Stimulated activated CD8-positive, alpha-beta memory T cell treated with anti-CD3 and anti-CD28 coated beads, Interleukin-12 subunit alpha, Interleukin-12 subunit beta, amount 100 ng/mL, for 24 hours (primary cell): ENCODE measurements at regions not wholly inside any gene's neighbourhood (a gene's known extent, or its start where the extent isn't known, plus 50 kb on each side); places are given as distances from the start of the nearest gene placed in this dataset.
"Not testable (repeated sequence)": the region's sequence is repeated elsewhere in the genome, so short reads cannot be mapped to it uniquely, and the experiment has no call there.

Experiments used
- DNase-seq: peaks from one replicate; pipeline ENCODE4 v3.0.0-alpha.2; 2020; ENCODE audit errors: extremely low read depth

DNA sequence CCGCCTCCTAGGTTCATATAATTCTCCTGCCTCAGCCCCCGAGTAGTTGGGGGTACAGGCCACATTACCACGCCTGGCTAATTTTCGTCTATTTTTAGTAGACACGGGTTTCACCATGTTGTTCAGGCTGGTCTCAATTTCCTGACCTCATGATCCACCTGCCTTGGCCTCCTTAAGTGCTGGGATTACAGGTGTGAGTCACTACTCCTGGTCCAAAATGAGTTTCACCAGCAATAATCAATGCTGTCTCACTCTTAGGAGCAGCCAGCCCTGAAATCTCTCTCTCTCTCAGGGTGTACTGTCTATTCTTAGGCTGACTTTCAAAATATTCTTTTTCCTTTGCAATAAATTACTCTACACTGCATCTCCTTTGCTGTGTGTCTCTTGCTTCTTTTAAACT is 177.5 kb upstream of the HSFY2 start:
- no peak for DNase-seq

DNA sequence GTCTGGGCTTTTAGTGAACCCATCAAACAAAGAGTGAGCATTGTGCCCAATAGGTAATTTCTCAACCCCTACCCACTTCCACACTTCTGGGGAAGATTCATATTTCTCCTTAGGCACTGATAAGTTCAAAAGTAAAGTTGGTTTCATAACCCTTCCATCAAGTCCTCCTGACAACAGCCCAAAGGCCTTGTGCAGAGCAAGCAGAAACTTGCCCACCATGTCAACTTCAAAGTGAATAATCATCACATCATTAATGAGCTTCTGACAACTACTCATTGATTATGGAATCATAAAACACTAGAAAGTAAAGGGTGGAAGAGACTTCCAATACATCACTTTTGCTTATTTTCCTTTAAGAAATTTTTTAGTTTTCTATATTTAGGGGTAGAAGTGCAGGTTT is 163.3 kb upstream of the HSFY2 start:
- no peak for DNase-seq

DNA sequence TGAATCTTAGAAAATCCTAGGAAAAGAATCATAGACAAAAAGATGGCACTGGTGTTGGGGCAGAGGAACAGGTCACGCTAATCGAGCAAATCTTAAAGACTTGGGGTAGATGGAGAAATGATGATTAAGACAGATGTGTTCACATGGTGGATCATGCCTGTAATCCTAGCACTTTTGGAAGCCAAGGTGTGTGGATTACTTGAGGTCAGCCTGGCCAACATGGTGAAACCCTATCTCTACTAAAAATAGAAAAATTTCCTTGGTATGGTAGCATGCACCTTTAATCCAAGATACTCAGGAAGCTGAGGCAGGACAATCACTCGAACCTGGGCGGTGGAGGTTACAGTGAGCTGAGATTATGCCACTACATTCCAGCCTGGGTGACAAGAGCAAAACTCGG is 145.7 kb upstream of the HSFY2 start:
- DNase-seq, result no peak

DNA sequence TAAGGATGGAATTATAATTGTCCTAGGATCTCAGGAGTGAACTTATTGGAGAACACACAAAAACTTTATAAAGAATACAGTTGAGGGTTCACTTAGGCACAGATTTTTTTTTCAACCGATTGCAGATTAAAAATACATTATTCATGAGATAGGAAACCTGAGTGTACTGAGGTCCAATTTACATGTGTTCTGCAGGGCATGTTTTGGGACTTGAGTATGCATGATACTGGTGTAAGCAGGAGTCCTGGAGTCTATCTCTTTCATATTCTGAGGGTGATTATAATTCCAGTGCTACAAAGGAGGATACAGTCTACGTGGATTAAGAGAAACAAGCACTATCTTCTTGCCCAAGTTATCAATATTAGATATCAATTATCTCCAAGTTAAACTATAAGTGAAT is 139.3 kb upstream of the HSFY2 start:
- no peak for DNase-seq

DNA sequence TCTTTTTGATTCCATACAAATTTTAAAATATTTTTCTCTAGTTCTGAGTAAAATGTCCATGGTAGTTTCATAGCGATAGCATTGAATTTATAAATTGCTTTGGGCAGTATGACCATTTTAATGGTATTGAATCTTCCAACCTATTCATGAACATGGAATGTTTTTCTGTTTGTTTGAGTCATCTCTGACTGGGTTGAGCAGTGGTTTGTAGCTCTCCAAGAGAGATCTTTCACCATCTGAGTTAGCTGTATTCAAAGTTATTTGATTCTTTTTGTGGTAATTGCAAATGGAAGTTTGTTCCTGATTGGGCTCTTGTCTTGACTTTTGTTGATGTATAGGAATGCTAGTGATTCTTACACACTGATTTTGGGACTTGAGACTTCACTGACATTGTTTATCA is 136.3 kb upstream of the HSFY2 start:
- DNase-seq, result no peak

DNA sequence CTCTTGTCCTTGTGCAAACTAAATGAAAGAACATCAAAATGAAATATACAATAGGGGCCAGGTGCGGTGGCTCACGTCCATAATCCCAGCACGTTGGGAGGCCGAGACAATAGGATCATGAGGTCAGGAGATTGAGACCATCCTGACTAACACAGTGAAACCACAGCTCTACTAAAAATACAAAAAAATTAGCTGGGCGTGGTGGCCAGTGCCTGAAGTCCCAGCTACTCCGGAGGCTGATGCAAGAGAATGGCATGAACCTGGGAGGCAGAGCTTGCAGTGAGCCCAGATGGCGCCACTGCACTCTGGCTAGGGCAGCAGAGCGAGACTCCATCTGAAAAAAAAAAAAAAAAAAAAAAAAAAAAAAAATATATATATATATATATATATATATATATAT is 132.7 kb upstream of the HSFY2 start:
- DNase-seq, result not testable (repeated sequence)

DNA sequence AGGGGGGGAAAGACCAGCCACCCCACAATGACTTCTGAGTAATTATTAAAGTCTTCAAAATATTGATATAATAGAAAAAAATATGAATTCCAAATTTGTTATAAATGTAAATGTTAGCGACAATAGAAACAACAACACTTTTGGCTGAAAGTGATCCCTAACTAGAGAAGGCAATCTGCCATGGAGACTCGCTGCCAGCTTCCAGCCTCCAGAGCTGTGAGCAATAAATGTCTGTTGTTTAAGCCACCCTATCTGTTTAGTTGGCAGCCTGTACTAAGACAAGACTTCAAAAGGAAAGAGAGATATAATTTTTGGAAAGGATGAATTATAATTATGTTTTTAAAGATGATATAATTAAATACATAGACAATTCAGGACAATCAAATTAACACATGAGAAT is 130.8 kb upstream of the HSFY2 start:
- no peak for DNase-seq

DNA sequence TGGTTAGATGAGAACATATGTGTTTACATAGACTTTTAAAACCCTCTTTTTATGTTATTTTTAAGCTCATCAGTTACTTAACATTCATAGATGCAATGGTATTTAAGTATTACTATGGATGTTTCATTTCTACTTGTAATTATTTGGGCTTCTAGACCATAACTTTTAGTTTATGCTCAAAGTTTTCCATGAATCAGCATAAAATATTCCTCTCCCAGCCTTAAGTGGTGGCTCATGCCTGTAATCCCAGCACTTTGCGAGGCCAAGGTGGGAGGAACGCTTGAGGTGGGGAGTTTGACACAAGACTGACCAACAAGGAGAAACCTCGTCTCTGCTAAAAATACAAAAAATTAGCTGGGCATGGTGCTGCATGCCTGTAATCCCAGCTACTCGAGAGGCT is 118.5 kb upstream of the HSFY2 start:
- DNase-seq, result no peak

DNA sequence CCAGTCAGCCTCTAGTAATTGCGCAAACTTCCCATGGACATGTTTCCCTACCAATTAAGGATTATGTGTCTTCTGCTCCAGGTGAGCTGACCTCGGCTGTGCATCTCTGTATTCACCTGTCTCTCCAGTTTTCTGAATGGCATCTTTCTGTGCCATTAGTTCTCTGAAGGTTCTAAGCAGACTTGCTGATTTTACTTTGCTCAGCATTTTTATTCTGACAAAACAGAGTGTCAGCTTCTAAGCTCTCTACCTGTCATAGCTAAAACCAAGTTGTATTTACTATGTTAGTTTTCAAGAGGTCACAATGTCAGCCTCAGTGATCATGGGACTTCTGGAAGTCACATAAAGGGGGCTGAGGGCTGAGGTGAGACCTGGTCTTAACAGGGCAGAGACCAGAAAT is 116.0 kb upstream of the HSFY2 start:
- DNase-seq, result no peak

DNA sequence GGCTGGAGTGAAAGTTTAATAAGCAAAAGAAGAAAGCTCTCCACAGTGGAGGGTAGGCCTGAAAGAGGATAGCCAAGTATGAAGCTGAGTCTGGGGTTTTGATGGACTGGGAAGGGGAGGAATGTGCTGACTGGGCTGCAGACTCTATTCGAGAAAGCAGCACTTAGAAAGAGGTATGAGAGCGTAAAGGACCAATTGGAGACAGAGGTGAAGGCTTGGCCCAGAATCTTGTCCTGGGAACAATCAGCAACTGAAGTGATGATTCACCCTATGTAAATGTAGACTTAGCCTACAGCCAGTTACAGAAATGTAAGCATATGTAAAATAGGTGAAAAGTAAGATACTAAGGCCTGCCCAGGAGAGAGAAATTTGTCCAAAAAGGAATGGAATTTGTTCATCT is 111.2 kb upstream of the HSFY2 start:
- DNase-seq, result no peak

DNA sequence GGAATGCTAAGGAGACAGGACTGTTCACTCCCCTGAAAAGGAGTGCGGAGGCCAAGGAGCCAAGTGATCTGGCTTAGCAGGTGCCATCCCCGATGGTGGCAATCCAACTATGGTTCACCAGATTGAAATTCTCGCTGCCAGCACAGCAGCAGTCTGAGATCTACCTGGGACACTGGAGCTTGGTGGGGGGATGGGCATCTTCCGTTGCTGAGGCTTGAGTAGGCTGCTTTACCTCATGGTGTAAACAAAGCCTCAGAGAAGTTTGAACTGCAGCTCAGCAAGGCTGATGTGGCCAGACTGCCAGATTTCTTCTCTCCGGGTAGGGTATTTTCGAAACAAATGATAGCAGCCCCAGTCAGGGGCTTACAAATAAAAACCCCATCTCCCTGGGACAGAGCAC is 95.6 kb upstream of the HSFY2 start:
- not testable (repeated sequence) for DNase-seq

DNA sequence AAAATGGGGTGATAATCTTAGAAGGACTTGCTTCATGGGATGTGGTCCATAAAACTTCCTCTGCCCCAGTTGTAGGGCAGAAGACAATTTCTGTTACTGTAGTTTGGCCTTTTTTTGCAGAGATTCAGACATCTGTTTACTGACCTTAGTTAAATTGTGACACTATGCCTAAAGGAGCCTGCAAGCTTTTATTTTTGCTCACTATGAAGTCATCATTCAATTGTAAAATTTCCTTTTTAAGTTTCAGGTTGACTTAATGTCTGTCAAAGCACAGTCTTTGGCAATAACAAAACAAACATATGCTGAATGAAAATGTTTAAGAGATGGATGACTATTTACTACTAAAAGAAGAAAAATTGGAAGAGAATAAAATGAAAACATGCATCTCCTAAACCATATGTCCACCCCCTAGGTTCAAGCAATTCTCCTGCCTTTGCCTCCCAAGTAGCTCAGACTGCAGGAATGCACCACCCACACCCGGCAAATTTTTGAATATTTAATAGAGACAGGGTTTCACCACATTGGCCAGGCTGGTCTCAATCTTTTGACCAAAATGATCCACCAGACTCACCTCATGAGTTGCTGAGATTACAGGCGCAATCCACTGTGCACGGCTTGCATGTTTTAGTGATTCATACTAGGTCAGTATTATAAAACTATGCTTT is 93.5 kb upstream of the HSFY2 start:
- not testable (repeated sequence) for DNase-seq

DNA sequence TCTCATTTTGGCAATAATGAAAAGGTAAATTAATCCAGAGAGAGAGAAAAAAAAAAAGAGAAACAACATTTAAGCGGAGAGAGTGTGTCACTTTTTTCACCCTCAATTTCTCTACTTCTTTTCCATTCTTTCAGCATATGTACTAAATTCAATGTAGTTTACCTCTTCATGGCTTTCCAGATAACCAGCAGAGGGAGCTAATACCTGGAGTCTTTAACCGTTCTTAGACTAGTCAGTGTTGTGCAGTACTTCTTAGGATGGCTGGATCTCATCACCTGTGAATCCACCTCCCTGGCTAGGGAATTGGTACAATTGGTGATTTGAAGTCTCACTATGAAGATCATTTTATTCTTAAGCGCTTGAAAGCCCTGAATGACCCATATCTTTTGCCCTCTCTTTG is 87.3 kb upstream of the HSFY2 start:
- DNase-seq, result not testable (repeated sequence)

DNA sequence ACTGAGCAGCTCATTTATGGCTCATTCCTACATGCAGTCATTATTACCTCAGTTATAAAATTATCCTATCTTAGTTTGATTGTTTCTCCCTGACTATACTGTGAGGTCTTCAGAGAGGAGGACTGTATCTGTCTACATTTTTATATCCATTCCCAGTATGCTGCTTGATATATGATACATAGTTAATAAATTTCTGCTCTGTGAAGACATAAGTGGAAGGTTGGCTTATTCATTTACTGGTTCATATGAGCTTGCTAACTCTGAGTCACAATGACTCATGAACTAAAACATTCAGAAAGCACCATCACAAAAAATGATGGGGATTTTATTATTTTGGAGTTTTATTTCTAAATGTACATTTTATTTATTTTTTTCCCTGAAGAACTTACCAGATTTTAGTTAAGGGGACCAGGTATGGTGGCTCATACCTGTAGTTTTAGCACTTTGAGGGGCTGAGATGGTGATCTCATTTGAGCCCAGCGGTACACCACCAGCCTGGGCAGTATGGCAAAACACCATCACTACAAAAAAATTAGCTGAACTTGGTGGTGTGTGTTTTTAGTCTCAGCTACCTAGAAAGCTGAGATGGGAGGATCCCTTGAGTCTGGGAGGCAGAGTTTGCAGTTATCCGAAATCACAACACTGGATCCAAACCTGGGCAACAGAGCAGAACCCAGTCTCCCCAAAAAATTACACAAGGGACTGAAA is 85.1 kb upstream of the HSFY2 start:
- DNase-seq, result not testable (repeated sequence)

DNA sequence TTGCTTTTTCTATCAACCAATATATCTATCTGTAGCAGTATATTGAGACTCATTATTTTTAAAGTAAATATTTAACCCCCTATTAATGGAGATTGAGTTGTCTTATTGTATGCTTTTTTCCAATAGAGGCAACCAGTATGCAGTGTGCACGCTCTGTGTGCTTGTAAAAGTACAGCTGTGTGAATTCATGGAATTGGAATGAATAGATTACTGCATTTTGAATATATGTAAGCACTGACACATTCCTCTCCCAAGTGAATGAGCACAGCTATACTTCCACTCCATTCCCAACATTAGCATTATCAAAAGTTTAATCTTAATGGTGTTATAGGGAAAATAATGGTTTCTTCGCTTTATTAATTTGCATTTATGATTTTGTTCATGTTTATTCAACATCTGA is 81.6 kb upstream of the HSFY2 start:
- not testable (repeated sequence) for DNase-seq

DNA sequence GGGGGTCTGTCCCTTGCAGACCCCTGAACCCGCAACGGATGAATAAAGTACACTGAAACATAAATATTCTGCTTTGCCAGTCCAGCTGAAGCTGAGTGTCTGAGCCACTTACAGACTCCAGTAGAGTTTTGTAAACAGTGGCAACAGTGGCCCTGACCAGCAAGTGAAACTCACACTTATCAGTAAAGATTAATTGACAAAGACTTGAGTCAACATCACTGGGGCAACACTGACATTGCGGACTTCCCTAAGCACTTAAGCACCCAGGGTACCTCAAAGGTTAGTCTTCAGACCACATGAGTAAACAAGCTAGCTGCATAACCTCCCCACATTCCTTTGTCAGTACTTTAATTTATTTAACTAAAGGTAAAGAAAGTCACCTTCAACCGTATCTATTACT is 79.8 kb upstream of the HSFY2 start:
- DNase-seq, result not testable (repeated sequence)

DNA sequence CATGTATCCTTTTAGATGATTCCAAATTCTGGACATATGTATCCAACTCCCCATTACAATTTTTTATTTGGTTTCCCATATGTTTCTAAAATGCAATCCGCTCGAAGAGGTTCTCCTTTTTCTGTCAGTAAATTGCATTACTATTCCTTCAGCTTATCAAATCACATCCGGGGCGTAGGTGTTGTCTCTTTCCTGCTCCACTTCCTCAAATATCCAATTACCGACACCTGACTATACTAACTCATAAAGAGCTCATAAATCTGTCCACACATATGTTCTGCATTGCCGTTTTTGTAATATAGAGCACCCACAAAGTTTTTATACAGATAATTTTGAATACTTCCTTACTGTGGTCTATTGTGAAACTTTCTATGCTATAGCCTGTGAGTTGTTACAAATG is 63.1 kb upstream of the HSFY2 start:
- DNase-seq, result not testable (repeated sequence)
